Astrocyte (in vitro differentiated cells and primary cell): ENCODE measurements at regions not wholly inside any gene's neighbourhood (a gene's known extent, or its start where the extent isn't known, plus 50 kb on each side); places are given as distances from the start of the nearest gene placed in this dataset.

Source experiments
- DNase-seq: peaks from one replicate; pipeline ENCODE4 v3.0.0-alpha.2; 2010; ENCODE audit warnings: low read depth
- FAIRE-seq: peaks from 2 replicates; lab custom pipeline; 2011; peaks lifted over from hg19 to GRCh38; lab: Jason Lieb, UNC
- H2AFZ ChIP-seq: 2 replicates; pipeline ENCODE4 v1.6.0; 2012; ENCODE audit warnings: low read depth, low read length, inconsistent platforms
- H3K27ac ChIP-seq: 2 replicates; pipeline ENCODE4 v1.5.1; 2011; ENCODE audit warnings: low read depth, low read length, inconsistent platforms
- H3K27me3 ChIP-seq: 2 replicates; pipeline ENCODE4 v1.6.0; 2011; ENCODE audit warnings: low read length, inconsistent platforms; ENCODE audit not compliant: insufficient read depth
- H3K36me3 ChIP-seq: 2 replicates; pipeline ENCODE4 v1.5.1; 2011; ENCODE audit warnings: low read length, inconsistent platforms; ENCODE audit not compliant: insufficient read depth
- H3K4me1 ChIP-seq: 2 replicates; pipeline ENCODE4 v1.5.1; 2011; ENCODE audit warnings: low read length, inconsistent platforms; ENCODE audit not compliant: insufficient read depth
- H3K4me2 ChIP-seq: 2 replicates; pipeline ENCODE4 v1.6.0; 2012; ENCODE audit warnings: low read length, inconsistent platforms
- H3K4me3 ChIP-seq: 2 replicates; pipeline ENCODE4 v1.5.1; 2011; ENCODE audit warnings: low read depth, mild to moderate bottlenecking, low read length, inconsistent platforms; ENCODE audit not compliant: insufficient read depth
- H3K79me2 ChIP-seq: 2 replicates; pipeline ENCODE4 v1.6.0; 2012; ENCODE audit warnings: mild to moderate bottlenecking, low read length, inconsistent platforms; ENCODE audit not compliant: insufficient read depth
- H3K9ac ChIP-seq: 2 replicates; pipeline ENCODE4 v1.6.0; 2012; ENCODE audit warnings: mild to moderate bottlenecking, low read length, inconsistent platforms
- H3K9me3 ChIP-seq: 2 replicates; pipeline ENCODE4 v1.5.1; 2012; ENCODE audit warnings: low read depth, mild to moderate bottlenecking, low read length, inconsistent platforms; ENCODE audit not compliant: insufficient read depth
- H4K20me1 ChIP-seq: 2 replicates; pipeline ENCODE4 v1.6.0; 2012; ENCODE audit warnings: low read length, inconsistent platforms; ENCODE audit not compliant: insufficient read depth
- H3K27ac Mint-ChIP-seq: one replicate; pipeline ENCODE4 v1.8.0; 2021; ENCODE audit warnings: mild to moderate bottlenecking, mixed read lengths; ENCODE audit not compliant: unreplicated experiment
- H3K27me3 Mint-ChIP-seq: one replicate; pipeline ENCODE4 v1.8.0; 2021; ENCODE audit warnings: low read depth, mixed read lengths; ENCODE audit not compliant: unreplicated experiment
- H3K36me3 Mint-ChIP-seq: one replicate; pipeline ENCODE4 v1.8.0; 2021; ENCODE audit warnings: low read depth, mixed read lengths; ENCODE audit not compliant: unreplicated experiment
- H3K4me1 Mint-ChIP-seq: one replicate; pipeline ENCODE4 v1.8.0; 2021; ENCODE audit warnings: low read depth, mixed read lengths; ENCODE audit not compliant: unreplicated experiment
- H3K4me3 Mint-ChIP-seq: one replicate; pipeline ENCODE4 v1.8.0; 2021; ENCODE audit warnings: mild to moderate bottlenecking, moderate library complexity, mixed read lengths; ENCODE audit not compliant: unreplicated experiment
- H3K9me3 Mint-ChIP-seq: one replicate; pipeline ENCODE4 v1.8.0; 2021; ENCODE audit warnings: mild to moderate bottlenecking, mixed read lengths; ENCODE audit not compliant: unreplicated experiment
- EZH2 ChIP-seq: IDR thresholded peaks from 2 replicates; pipeline ENCODE4 v1.6.1; 2012; ENCODE audit warnings: mild to moderate bottlenecking, low read length, inconsistent platforms; ENCODE audit not compliant: insufficient read depth
- TF ChIP-seq, protein P1 (sequence below): IDR thresholded peaks from 2 replicates; pipeline ENCODE4 v1.5.1; 2011; ENCODE audit warnings: low read depth, mild to moderate bottlenecking, inconsistent platforms, low read length, moderate library complexity; ENCODE audit not compliant: insufficient read depth

DNA sequence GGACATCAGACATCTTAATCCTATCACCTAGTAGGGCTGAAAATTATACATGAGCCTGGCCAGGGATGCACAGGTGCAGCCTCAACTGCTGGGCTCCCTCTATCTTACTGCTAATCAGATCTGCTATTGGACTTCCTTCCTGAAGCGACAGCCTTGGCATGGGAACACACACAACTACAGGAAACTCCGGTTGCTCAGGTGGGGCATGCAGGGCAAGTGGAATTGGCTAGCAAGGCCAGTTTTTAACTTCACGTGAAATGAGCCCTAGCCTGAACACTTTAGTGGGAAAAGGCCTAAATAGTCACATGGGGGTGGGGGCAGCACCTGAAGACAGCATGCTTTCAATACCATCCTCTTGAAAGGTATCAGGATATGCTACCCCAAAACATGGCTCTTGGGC lies 147.9 kb upstream of the NCKAP5 start:
- H3K36me3 Mint-ChIP-seq, result no peaks in the 10 kb centered on the region
- H3K27ac ChIP-seq, result no peak overlapping the region
- H3K9me3 ChIP-seq, result no peaks in the 10 kb centered on the region
- no peak overlapping the region for H3K9ac ChIP-seq
- no peak overlapping the region for H3K4me3 ChIP-seq
- no peak overlapping the region for H3K4me2 ChIP-seq
- no peaks in the 10 kb centered on the region for H3K36me3 ChIP-seq
- no peaks in the 10 kb centered on the region for H3K9me3 Mint-ChIP-seq
- no peaks in the 10 kb centered on the region for H3K27me3 ChIP-seq
- H3K79me2 ChIP-seq, result no peaks in the 10 kb centered on the region
- TF ChIP-seq, protein P1, sequence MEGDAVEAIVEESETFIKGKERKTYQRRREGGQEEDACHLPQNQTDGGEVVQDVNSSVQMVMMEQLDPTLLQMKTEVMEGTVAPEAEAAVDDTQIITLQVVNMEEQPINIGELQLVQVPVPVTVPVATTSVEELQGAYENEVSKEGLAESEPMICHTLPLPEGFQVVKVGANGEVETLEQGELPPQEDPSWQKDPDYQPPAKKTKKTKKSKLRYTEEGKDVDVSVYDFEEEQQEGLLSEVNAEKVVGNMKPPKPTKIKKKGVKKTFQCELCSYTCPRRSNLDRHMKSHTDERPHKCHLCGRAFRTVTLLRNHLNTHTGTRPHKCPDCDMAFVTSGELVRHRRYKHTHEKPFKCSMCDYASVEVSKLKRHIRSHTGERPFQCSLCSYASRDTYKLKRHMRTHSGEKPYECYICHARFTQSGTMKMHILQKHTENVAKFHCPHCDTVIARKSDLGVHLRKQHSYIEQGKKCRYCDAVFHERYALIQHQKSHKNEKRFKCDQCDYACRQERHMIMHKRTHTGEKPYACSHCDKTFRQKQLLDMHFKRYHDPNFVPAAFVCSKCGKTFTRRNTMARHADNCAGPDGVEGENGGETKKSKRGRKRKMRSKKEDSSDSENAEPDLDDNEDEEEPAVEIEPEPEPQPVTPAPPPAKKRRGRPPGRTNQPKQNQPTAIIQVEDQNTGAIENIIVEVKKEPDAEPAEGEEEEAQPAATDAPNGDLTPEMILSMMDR, result no peak
- TF ChIP-seq EZH2, result no peak
- FAIRE-seq (no peak), DNase-seq (no peak)
- no peaks in the 10 kb centered on the region for H4K20me1 ChIP-seq
- H2AFZ ChIP-seq, result no peak overlapping the region
- peaks cover 22% of the 10 kb centered on the region for H3K4me1 Mint-ChIP-seq
- no peak overlapping the region for H3K4me3 Mint-ChIP-seq
- no peak overlapping the region for H3K27ac Mint-ChIP-seq
- peaks cover 20% of the 10 kb centered on the region for H3K4me1 ChIP-seq
- H3K27me3 Mint-ChIP-seq, result no peaks in the 10 kb centered on the region

DNA sequence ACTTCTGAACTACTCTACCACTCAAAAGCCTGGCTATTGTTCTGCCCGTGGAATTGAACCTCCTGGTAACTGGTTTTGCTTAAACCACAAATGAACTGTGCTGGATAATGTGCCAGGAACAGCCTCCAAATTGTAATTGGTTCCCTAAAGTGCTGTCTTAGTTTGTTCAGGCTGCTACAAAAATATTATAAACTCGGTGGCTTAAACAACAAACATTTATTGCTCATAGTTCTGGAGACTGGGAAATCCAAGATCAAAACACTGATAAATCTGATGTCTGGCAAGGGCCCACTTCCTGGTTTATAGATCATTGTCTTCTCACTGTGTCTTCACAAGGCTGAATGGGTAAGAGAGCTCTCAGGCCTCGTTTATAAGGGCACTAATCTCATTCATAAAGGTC lies 149.2 kb upstream of the NCKAP5 start:
- H3K27me3 ChIP-seq, result no peaks in the 10 kb centered on the region
- peaks cover 20% of the 10 kb centered on the region for H3K4me1 ChIP-seq
- H3K9me3 ChIP-seq, result no peaks in the 10 kb centered on the region
- no peak overlapping the region for H3K27ac Mint-ChIP-seq
- no peaks in the 10 kb centered on the region for H4K20me1 ChIP-seq
- H3K36me3 ChIP-seq, result no peaks in the 10 kb centered on the region
- no peaks in the 10 kb centered on the region for H3K9me3 Mint-ChIP-seq
- H2AFZ ChIP-seq, result no peak overlapping the region
- no peaks in the 10 kb centered on the region for H3K36me3 Mint-ChIP-seq
- TF ChIP-seq, protein P1, result no peak
- no peak for TF ChIP-seq EZH2
- H3K4me2 ChIP-seq, result no peak overlapping the region
- H3K79me2 ChIP-seq, result no peaks in the 10 kb centered on the region
- H3K4me1 Mint-ChIP-seq, result peaks cover 22% of the 10 kb centered on the region
- peak overlapping the region; percentile 77 for H3K27ac ChIP-seq
- no peak overlapping the region for H3K4me3 Mint-ChIP-seq
- H3K27me3 Mint-ChIP-seq, result no peaks in the 10 kb centered on the region
- H3K4me3 ChIP-seq, result no peak overlapping the region
- FAIRE-seq (no peak), DNase-seq (peak; percentile 12)
- H3K9ac ChIP-seq, result no peak overlapping the region

DNA sequence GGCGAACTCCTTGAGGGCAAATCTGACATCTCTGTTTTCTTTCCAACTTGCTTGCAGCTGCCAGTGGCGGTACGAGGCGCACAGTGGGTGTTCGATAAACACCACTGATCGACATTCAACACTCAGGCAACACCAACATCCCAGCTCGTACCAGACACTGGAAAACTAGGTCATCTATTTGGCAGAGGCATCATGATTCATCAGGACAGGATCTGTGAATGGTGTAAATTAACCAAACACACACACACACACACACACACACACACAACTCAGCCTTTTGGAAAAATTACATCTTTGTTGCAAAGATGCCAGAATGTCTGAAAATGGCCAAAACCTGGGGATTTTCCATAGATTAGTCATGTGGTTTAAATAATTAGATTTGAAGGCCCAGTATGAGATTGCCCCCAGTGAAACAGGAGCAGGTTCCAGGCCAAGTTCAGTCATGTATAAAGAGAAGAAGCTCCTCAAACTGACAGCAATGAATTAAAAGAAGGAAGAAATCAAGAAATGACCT lies 150.5 kb upstream of the NCKAP5 start:
- Histone ChIP-seq H3K4me1 (peaks cover 20% of the 10 kb centered on the region), H3K27ac (peak overlapping the region; percentile 77), H4K20me1 (no peaks in the 10 kb centered on the region), H3K27me3 (no peaks in the 10 kb centered on the region), H3K9ac (peak overlapping the region; percentile 37), H3K36me3 (no peaks in the 10 kb centered on the region), H3K79me2 (no peaks in the 10 kb centered on the region), H3K9me3 (no peaks in the 10 kb centered on the region), H3K4me3 (no peak overlapping the region), H2AFZ (no peak overlapping the region), H3K4me2 (peak overlapping the region; percentile 50)
- Mint-ChIP-seq H3K36me3 (no peaks in the 10 kb centered on the region), H3K4me1 (peaks cover 18% of the 10 kb centered on the region), H3K4me3 (no peak overlapping the region), H3K9me3 (no peaks in the 10 kb centered on the region), H3K27me3 (no peaks in the 10 kb centered on the region), H3K27ac (no peak overlapping the region)
- no peak for TF ChIP-seq EZH2
- TF ChIP-seq, protein P1, result no peak
- peak; percentile 60 for FAIRE-seq
- DNase-seq, result peak; percentile 98
